GM12878 (cell line): ENCODE measurements at regions not wholly inside any gene's neighbourhood (a gene's known extent, or its start where the extent isn't known, plus 50 kb on each side); places are given as distances from the start of the nearest gene placed in this dataset.

ENCODE experiments used
- ATAC-seq: fragments of 200-7000 bp; cut with Tn5 transposase; 3 replicates; pipeline ENCODE4 v1.9.1; 2020; ENCODE audit warnings: mild to moderate bottlenecking, moderate library complexity
- BruUV-seq: library from RNA; stranded (reverse); fragments of 400-500 nt; replicated peaks from 2 replicates; lab custom pipeline; 2021; lab: Mats Ljungman, UMichigan
- CTCF ChIA-PET: fragments of 300-600 bp; sonication (Branson Sonifier 250); formaldehyde crosslinking; extraction: SDS; loops from one replicate; lab custom pipeline; 2021; ENCODE audit warnings: inconsistent platforms; lab: Yijun Ruan, JAX
- POLR2A ChIA-PET: fragments of 350-600 bp; formaldehyde crosslinking; extraction: SDS; loops from one replicate; lab custom pipeline; 2021; ENCODE audit warnings: inconsistent platforms; lab: Charles Lee
- RAD21 ChIA-PET: fragments of 300-600 bp; sonication (Branson Sonifier 250); formaldehyde crosslinking; loops from one replicate; lab custom pipeline; 2023; ENCODE audit warnings: antibody characterized with exemption; ENCODE audit not compliant: unreplicated experiment; lab: Charles Lee
- SMC1A ChIA-PET: fragments of 300-600 bp; sonication (Branson Sonifier 250); formaldehyde crosslinking; loops from one replicate; lab custom pipeline; 2023; ENCODE audit not compliant: unreplicated experiment, uncharacterized antibody; lab: Charles Lee
- DNase-seq: peaks from one replicate; pipeline ENCODE4 v3.0.0-alpha.2; 2011; ENCODE audit warnings: low read depth, low spot score
- FAIRE-seq: peaks from 3 replicates; lab custom pipeline; 2011; peaks lifted over from hg19 to GRCh38; lab: Jason Lieb, UNC
- H2AFZ ChIP-seq: 2 replicates; pipeline ENCODE4 v1.6.0; 2011; ENCODE audit warnings: low read depth, low read length, control low read depth; ENCODE audit not compliant: control insufficient read depth
- H3K27ac ChIP-seq: 2 replicates; pipeline ENCODE4 v1.5.1; 2011; ENCODE audit warnings: control low read depth; ENCODE audit not compliant: control insufficient read depth, insufficient read depth
- H3K27me3 ChIP-seq, 2 experiments: replicated peaks in 1 of 2; 2 replicates each; pipeline versions ENCODE4 v1.6.0 to v1.6.1; 2011; ENCODE audit warnings: low read length in 1 of 2; ENCODE audit not compliant: control insufficient read depth in 2 of 2, insufficient read depth in 2 of 2
- H3K36me3 ChIP-seq, 2 experiments: 2 replicates each; pipeline ENCODE4 v1.5.1; 2011; ENCODE audit warnings: low read length in 1 of 2; ENCODE audit not compliant: control insufficient read depth in 2 of 2, insufficient read depth in 2 of 2
- H3K4me1 ChIP-seq: 2 replicates; pipeline ENCODE4 v1.6.1; 2011; ENCODE audit warnings: mild to moderate bottlenecking, low read length, moderate library complexity, mixed read lengths; ENCODE audit not compliant: control insufficient read depth, insufficient read depth
- H3K4me2 ChIP-seq: 2 replicates; pipeline ENCODE4 v1.6.0; 2011; ENCODE audit warnings: control low read depth; ENCODE audit not compliant: control insufficient read depth, insufficient read depth
- H3K4me3 ChIP-seq: fragments of 200-600 bp; sonication (generic); 2 replicates; pipeline ENCODE4 v1.5.1; 2016
- H3K79me2 ChIP-seq: 2 replicates; pipeline ENCODE4 v1.6.0; 2011; ENCODE audit warnings: low read length; ENCODE audit not compliant: control insufficient read depth, insufficient read depth
- H3K9ac ChIP-seq: 2 replicates; pipeline ENCODE4 v1.8.0; 2011; ENCODE audit warnings: low read length, control low read depth, mixed read lengths; ENCODE audit not compliant: control insufficient read depth, insufficient read depth
- H3K9me3 ChIP-seq: replicated peaks from 3 replicates; pipeline ENCODE4 v1.5.1; 2011; ENCODE audit warnings: mild to moderate bottlenecking, low read length; ENCODE audit not compliant: control insufficient read depth, insufficient read depth
- H4K20me1 ChIP-seq: 2 replicates; pipeline ENCODE4 v1.6.0; 2011; ENCODE audit not compliant: control insufficient read depth, insufficient read depth
- BHLHE40 ChIP-seq, 2 experiments: fragments of 450-650 bp in 1 of 2; IDR thresholded peaks; 2 replicates each; pipeline ENCODE4 v1.6.1; 2011 to 2017; ENCODE audit warnings: low read depth in 2 of 2, borderline replicate concordance in 1 of 2, improper control_type of control experiment in 1 of 2, low read length in 1 of 2, mild to moderate bottlenecking in 1 of 2
- CBX3 ChIP-seq: fragments of 200-600 bp; sonication (generic); IDR thresholded peaks from 2 replicates; pipeline ENCODE4 v1.6.1; 2016; ENCODE audit warnings: low read depth, borderline replicate concordance
- FOXM1 ChIP-seq: IDR thresholded peaks from 2 replicates; pipeline ENCODE4 v1.6.1; 2012; ENCODE audit warnings: low read depth, mild to moderate bottlenecking, inconsistent platforms, low read length, moderate library complexity
- GABPA ChIP-seq: IDR thresholded peaks from 2 replicates; pipeline ENCODE4 v1.6.1; 2014; ENCODE audit warnings: antibody characterized with exemption, low read depth, mild to moderate bottlenecking, inconsistent platforms
- GATAD2B ChIP-seq: fragments of 450-650 bp; conservative IDR thresholded peaks from 2 replicates; pipeline ENCODE4 v1.6.1; 2017; ENCODE audit warnings: low read depth, mild to moderate bottlenecking, moderate library complexity
- KLF5 ChIP-seq: fragments of 450-650 bp; IDR thresholded peaks from 2 replicates; pipeline ENCODE4 v1.6.1; 2014; ENCODE audit warnings: mild to moderate bottlenecking; ENCODE audit not compliant: partially characterized antibody
- MTA3 ChIP-seq: IDR thresholded peaks from 2 replicates; pipeline ENCODE4 v1.6.1; 2012; ENCODE audit warnings: low read length, inconsistent platforms, borderline replicate concordance
- MYC ChIP-seq: IDR thresholded peaks from 2 replicates; pipeline ENCODE4 v1.6.1; 2011; ENCODE audit warnings: mild to moderate bottlenecking, low read length, moderate library complexity, inconsistent platforms; ENCODE audit not compliant: insufficient read depth, insufficient replicate concordance, insufficient read length, severe bottlenecking
- NFIC ChIP-seq: IDR thresholded peaks from 2 replicates; pipeline ENCODE4 v1.6.1; 2012; ENCODE audit warnings: low read depth, mild to moderate bottlenecking, inconsistent platforms, low read length, moderate library complexity
- NFYA ChIP-seq: IDR thresholded peaks from 2 replicates; pipeline ENCODE4 v1.6.1; 2011; ENCODE audit warnings: low read depth, mild to moderate bottlenecking, low read length, improper control_type of control experiment, borderline replicate concordance
- POLR2AphosphoS2 ChIP-seq: IDR thresholded peaks from 2 replicates; pipeline ENCODE4 v1.6.1; 2011; ENCODE audit warnings: low read depth, mild to moderate bottlenecking, low read length, improper control_type of control experiment, moderate library complexity
- RCOR1 ChIP-seq: conservative IDR thresholded peaks from 2 replicates; pipeline ENCODE4 v1.6.1; 2012; ENCODE audit warnings: low read depth, low read length, improper control_type of control experiment
- WGBS: methylation state at CpG from one replicate; pipeline ENCODE4 v1.1.6; 2016; ENCODE audit warnings: low lambda C conversion rate; ENCODE audit not compliant: insufficient replicate concordance, insufficient coverage; ENCODE audit errors: missing lambda C conversion rate; 5-methylcytosine and 5-hydroxymethylcytosine counted together
- in situ Hi-C: fragments of 300-500 bp; cut with MboI; formaldehyde crosslinking; loops from 9 replicates; pipeline ENCODE4 v1.14.3; 2018; ENCODE audit warnings: mixed read lengths
- intact Hi-C: fragments of 100-400 bp; cut with micrococcal nuclease; formaldehyde crosslinking; loops from one replicate; pipeline ENCODE4 v1.14.2; 2022; ENCODE audit not compliant: unreplicated experiment
- TF ChIP-seq, protein P1 (sequence below): IDR thresholded peaks from 2 replicates; pipeline ENCODE4 v1.6.1; 2012; ENCODE audit warnings: low read depth, low read length, improper control_type of control experiment
- TF ChIP-seq, protein P2 (sequence below): IDR thresholded peaks from 2 replicates; pipeline ENCODE4 v1.6.1; 2012; ENCODE audit warnings: low read depth, low read length, improper control_type of control experiment

DNA sequence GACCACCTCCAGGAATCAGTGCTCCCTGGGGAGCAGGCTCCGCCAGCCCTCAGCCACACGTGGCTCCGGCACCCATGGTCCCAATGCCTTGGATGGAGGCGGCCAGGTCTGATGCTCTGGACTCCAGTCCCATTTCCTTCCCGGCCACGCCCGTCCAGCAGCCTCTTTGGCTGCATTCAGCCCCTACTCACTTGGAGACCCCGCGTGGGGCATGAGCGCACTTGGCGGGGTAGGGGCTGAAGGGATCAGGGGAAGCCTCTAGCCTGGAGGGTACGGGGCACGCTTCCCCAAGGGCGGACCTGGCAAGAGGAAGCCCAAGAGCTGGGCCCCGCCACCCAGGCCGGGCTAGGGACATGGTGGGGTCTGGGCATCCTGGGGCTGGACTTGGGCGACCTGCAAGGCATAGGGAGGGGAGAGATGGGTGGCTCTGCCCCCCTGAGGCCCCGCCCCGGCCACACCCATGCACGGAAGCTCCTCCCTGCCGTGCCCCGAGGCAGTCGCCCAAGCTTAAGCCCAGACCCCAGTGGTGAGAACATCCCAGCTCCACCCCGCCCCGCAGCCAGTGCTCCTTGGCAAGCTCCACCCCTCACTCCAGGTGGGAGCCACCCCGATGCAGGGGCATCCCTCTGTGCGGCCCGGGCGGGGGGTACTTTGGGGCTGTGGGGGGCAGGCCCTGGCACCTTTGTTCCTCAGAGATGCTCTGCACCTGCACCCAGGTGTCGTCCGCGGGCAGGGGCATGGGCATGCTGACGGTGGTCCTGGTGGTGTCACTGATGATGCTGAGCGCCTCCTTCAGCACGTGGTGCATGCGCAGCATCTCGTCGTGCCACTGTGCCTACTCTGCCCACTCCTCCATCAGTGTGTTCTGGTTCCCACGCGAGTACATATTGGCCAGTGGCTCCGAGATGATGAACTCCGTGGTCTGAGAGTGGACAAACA is 163.5 kb downstream of the GOLGA6L4 start:
- Histone ChIP-seq H2AFZ (no peak overlapping the region), H3K4me3 (no peak overlapping the region), H3K4me2 (no peak overlapping the region), H3K4me1 (no peaks in the 10 kb centered on the region), H4K20me1 (no peaks in the 10 kb centered on the region), H3K27me3 (no peaks in the 10 kb centered on the region; a peak in 1 of 4 replicates), H3K79me2 (no peaks in the 10 kb centered on the region), H3K27ac (no peak overlapping the region), H3K9me3 (no peaks in the 10 kb centered on the region), H3K36me3 (no peaks in the 10 kb centered on the region)
- FAIRE-seq, result no peak
- POLR2A ChIA-PET, result no interaction called here
- CTCF ChIA-PET, result no interaction called here
- intact Hi-C loops (no loop called here), in situ Hi-C loops (no loop called here)
- RAD21 ChIA-PET, result no interaction called here
- no peak for DNase-seq
- BruUV-seq, result no TSS peak
- ATAC-seq, result no peak
- 64% methylated on average over 35 of the region's 42 CpGs for WGBS
- SMC1A ChIA-PET, result no interaction called here
- TF ChIP-seq, protein P1, sequence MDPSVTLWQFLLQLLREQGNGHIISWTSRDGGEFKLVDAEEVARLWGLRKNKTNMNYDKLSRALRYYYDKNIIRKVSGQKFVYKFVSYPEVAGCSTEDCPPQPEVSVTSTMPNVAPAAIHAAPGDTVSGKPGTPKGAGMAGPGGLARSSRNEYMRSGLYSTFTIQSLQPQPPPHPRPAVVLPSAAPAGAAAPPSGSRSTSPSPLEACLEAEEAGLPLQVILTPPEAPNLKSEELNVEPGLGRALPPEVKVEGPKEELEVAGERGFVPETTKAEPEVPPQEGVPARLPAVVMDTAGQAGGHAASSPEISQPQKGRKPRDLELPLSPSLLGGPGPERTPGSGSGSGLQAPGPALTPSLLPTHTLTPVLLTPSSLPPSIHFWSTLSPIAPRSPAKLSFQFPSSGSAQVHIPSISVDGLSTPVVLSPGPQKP, result no peak
- no peak for TF ChIP-seq BHLHE40 (IDR thresholded peaks at IDR 0.05; ENCODE audit: borderline replicate concordance in 1 of 2, low read depth in 2 of 2, low read length in 1 of 2)
- TF ChIP-seq MYC, result no peak
- TF ChIP-seq RCOR1, result no peak
- TF ChIP-seq NFYA, result no peak
- TF ChIP-seq MTA3, result no peak
- no peak for TF ChIP-seq POLR2AphosphoS2
- TF ChIP-seq FOXM1, result no peak
- TF ChIP-seq, protein P2, sequence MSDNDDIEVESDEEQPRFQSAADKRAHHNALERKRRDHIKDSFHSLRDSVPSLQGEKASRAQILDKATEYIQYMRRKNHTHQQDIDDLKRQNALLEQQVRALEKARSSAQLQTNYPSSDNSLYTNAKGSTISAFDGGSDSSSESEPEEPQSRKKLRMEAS, result no peak
- no peak for TF ChIP-seq CBX3
- no peak for TF ChIP-seq GATAD2B
- TF ChIP-seq KLF5, result no peak
- no peak for TF ChIP-seq NFIC
- TF ChIP-seq GABPA, result no peak
- TF ChIP-seq, all 136 proteins: peak for 0
- no peak overlapping the region for H3K9ac ChIP-seq
